ENCODE measurements at regions not wholly inside any gene's neighbourhood (a gene's known extent, or its start where the extent isn't known, plus 50 kb on each side); places are given as distances from the start of the nearest gene placed in this dataset.
"Not testable (repeated sequence)": the region's sequence is repeated elsewhere in the genome, so short reads cannot be mapped to it uniquely, and the experiment has no call there.

GRCh38 chr14:40219032-40219431, 786.8 kb upstream of the FBXO33 start:
- Histone ChIP-seq H3K4me1 (ENCODE audit: control insufficient read depth, insufficient read depth, low read length) (no peaks in the 10 kb centered on the region), H3K27me3 (ENCODE audit: control insufficient read depth, insufficient read depth) (no peaks in the 10 kb centered on the region), H3K27ac (ENCODE audit: low read length) (no peak overlapping the region), H3K9me3 (ENCODE audit: control insufficient read depth, low read length) (no peaks in the 10 kb centered on the region), H3K4me3 (ENCODE audit: low read length) (no peak overlapping the region)
- no peak for DNase-seq
- ATAC-seq, result no peak
- 71% methylated on average over 3 of the region's 3 CpGs for WGBS
- intact Hi-C loops (cut with DNase I), result no loop called here

- ATAC-seq (no peak), DNase-seq (no peak)
- 77% methylated on average over 6 of the region's 6 CpGs for WGBS
- no peaks in the 10 kb centered on the region for H3K27me3 ChIP-seq (ENCODE audit: control insufficient read depth, insufficient read depth)
- intact Hi-C loops (cut with DNase I), result no loop called here
- no peak overlapping the region for H3K27ac ChIP-seq (ENCODE audit: low read length)
- no peak overlapping the region for H3K4me3 ChIP-seq (ENCODE audit: low read length)
- H3K9me3 ChIP-seq (ENCODE audit: control insufficient read depth, low read length), result no peaks in the 10 kb centered on the region
- no peaks in the 10 kb centered on the region for H3K4me1 ChIP-seq (ENCODE audit: control insufficient read depth, insufficient read depth, low read length)
Measured at GRCh38 chr14:40218282-40218941, 786.2 kb upstream of the FBXO33 start.

DNA sequence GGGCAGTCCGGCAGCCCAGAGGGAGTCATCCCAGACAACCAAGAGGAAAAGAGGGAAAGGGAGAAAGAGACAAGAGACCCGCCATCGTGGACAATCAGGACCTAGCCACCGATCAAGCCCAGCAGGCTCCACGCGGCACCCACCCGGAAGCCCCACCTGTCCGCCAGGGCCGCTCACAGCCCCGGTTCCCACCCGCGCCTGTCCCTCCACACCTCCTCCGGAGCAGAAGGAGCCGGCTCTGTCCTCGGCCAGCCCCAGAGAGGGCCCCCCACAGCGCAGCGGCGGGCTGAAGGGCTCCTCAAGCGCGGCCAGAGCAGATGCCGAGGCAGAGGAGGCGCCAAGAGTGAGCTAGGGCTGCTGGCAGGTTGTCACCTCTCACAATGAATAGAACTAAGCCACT, 784.7 kb upstream of the FBXO33 start:
- Histone ChIP-seq H3K4me1 (ENCODE audit: control insufficient read depth, insufficient read depth, low read length) (no peaks in the 10 kb centered on the region), H3K27me3 (ENCODE audit: control insufficient read depth, insufficient read depth) (no peaks in the 10 kb centered on the region), H3K9me3 (ENCODE audit: control insufficient read depth, low read length) (no peaks in the 10 kb centered on the region), H3K4me3 (ENCODE audit: low read length) (no peak overlapping the region), H3K27ac (ENCODE audit: low read length) (no peak overlapping the region)
- ATAC-seq, result no peak
- 95% methylated on average over 22 of the region's 22 CpGs for WGBS
- intact Hi-C loops (cut with DNase I), result no loop called here
- DNase-seq, result peak in 1 of 3 donors; percentile 41

DNA sequence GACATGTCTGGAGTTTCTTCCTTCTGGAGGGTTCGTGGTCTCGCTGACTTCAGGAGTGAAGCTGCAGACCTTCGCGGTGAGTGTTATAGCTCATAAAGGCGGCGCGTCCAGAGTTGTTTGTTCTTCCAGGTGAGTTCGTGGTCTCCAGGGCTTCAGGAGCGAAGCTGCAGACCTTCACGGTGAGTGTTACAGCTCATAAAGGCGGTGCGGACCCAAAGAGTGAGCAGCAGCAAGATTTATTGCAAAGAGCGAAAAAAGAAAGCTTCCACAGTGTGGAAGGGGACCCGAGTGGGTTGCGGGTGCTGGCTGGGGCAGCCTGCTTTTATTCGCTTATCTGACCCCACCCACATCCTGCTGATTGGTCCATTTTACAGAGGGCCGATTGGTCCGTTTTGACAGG, 784.2 kb upstream of the FBXO33 start:
- H3K4me3 ChIP-seq (ENCODE audit: low read length); intact Hi-C loops (cut with DNase I); DNase-seq; H3K9me3 ChIP-seq (ENCODE audit: control insufficient read depth, low read length); H3K27me3 ChIP-seq (ENCODE audit: control insufficient read depth, insufficient read depth); H3K27ac ChIP-seq (ENCODE audit: low read length); ATAC-seq; H3K4me1 ChIP-seq (ENCODE audit: control insufficient read depth, insufficient read depth, low read length): not testable (repeated sequence)
- 89% methylated on average over 18 of the region's 18 CpGs for WGBS

GRCh38 chr14:40213701-40214100, 781.5 kb upstream of the FBXO33 start:
- H3K4me3 ChIP-seq (ENCODE audit: low read length), result no peak overlapping the region
- H3K27ac ChIP-seq (ENCODE audit: low read length), result no peak overlapping the region
- H3K4me1 ChIP-seq (ENCODE audit: control insufficient read depth, insufficient read depth, low read length), result no peaks in the 10 kb centered on the region
- intact Hi-C loops (cut with DNase I), result no loop called here
- no peak for DNase-seq
- no peak for ATAC-seq
- H3K9me3 ChIP-seq (ENCODE audit: control insufficient read depth, low read length), result no peaks in the 10 kb centered on the region
- H3K27me3 ChIP-seq (ENCODE audit: control insufficient read depth, insufficient read depth), result no peaks in the 10 kb centered on the region

DNA sequence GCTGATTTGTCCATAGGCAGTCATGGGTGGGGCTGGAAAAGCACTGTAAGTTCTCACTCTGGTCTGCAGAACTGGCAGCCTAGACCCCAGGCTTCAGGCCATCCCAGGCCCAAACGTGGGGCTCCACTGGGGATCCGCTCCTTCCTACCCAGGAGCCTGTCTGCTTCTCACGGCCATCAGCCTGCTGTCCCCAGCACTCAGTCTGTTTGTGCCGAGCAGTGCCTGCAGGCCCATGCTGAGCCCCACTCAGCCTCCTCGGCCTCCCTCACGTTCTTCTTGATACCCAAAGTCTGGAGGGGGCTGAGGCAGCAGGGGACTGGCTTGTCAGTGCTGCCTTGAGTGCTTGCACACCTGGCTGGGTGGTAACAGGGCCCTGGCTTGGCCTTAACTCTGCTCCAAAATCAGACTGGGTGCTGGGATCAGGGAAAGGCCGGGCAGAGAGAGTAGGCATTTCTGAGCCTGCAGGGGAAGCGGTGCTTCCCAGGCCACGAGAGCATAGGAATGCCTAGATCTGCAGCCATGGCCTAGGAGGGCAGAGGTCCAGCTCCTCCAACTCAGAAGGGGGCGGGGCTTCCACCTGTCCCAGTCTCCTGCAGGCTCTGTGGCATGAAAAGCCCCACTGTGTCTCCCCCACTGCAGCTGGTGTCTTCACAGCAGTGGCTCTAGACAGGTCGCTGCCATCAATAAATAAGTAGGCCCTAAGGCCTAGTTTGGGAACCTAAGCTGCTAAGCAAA, 772.4 kb upstream of the FBXO33 start:
- intact Hi-C loops (cut with DNase I), result no loop called here
- peak in 1 of 2 donors; percentile 22 for ATAC-seq
- Histone ChIP-seq H3K4me1 (ENCODE audit: control insufficient read depth, insufficient read depth, low read length) (no peaks in the 10 kb centered on the region), H3K27me3 (ENCODE audit: control insufficient read depth, insufficient read depth) (no peaks in the 10 kb centered on the region), H3K4me3 (ENCODE audit: low read length) (no peak overlapping the region), H3K9me3 (ENCODE audit: control insufficient read depth, low read length) (no peaks in the 10 kb centered on the region), H3K27ac (ENCODE audit: low read length) (no peak overlapping the region)
- DNase-seq, result peak in 2 of 3 donors; percentile 20 to 28
- WGBS, result 79% methylated on average over 11 of the region's 11 CpGs

GRCh38 chr14:40199101-40199500, 766.9 kb upstream of the FBXO33 start:
- H3K4me1 ChIP-seq (ENCODE audit: control insufficient read depth, insufficient read depth, low read length), result no peaks in the 10 kb centered on the region
- intact Hi-C loops (cut with DNase I), result no loop called here
- DNase-seq, result no peak
- H3K4me3 ChIP-seq (ENCODE audit: low read length), result no peak overlapping the region
- WGBS, result 44% methylated on average over 1 of the region's 1 CpG
- H3K27me3 ChIP-seq (ENCODE audit: control insufficient read depth, insufficient read depth), result no peaks in the 10 kb centered on the region
- ATAC-seq, result no peak
- no peak overlapping the region for H3K27ac ChIP-seq (ENCODE audit: low read length)
- no peaks in the 10 kb centered on the region for H3K9me3 ChIP-seq (ENCODE audit: control insufficient read depth, low read length)

- WGBS, result 86% methylated on average over 2 of the region's 2 CpGs
- DNase-seq, result no peak
- no peaks in the 10 kb centered on the region for H3K9me3 ChIP-seq (ENCODE audit: control insufficient read depth, low read length)
- no peaks in the 10 kb centered on the region for H3K4me1 ChIP-seq (ENCODE audit: control insufficient read depth, insufficient read depth, low read length)
- no peaks in the 10 kb centered on the region for H3K27me3 ChIP-seq (ENCODE audit: control insufficient read depth, insufficient read depth)
- no peak for ATAC-seq
- H3K27ac ChIP-seq (ENCODE audit: low read length), result no peak overlapping the region
- H3K4me3 ChIP-seq (ENCODE audit: low read length), result no peak overlapping the region
- intact Hi-C loops (cut with DNase I), result no loop called here
Measured at GRCh38 chr14:40197344-40197743, 765.1 kb upstream of the FBXO33 start.

GRCh38 chr14:40188006-40188405, 755.8 kb upstream of the FBXO33 start:
- Histone ChIP-seq H3K4me3 (ENCODE audit: low read length) (no peak overlapping the region), H3K27me3 (ENCODE audit: control insufficient read depth, insufficient read depth) (no peaks in the 10 kb centered on the region), H3K9me3 (ENCODE audit: control insufficient read depth, low read length) (no peaks in the 10 kb centered on the region), H3K4me1 (ENCODE audit: control insufficient read depth, insufficient read depth, low read length) (no peaks in the 10 kb centered on the region), H3K27ac (ENCODE audit: low read length) (no peak overlapping the region)
- DNase-seq (no peak), ATAC-seq (no peak)
- 67% methylated on average over 3 of the region's 3 CpGs for WGBS
- intact Hi-C loops (cut with DNase I), result no loop called here

DNA sequence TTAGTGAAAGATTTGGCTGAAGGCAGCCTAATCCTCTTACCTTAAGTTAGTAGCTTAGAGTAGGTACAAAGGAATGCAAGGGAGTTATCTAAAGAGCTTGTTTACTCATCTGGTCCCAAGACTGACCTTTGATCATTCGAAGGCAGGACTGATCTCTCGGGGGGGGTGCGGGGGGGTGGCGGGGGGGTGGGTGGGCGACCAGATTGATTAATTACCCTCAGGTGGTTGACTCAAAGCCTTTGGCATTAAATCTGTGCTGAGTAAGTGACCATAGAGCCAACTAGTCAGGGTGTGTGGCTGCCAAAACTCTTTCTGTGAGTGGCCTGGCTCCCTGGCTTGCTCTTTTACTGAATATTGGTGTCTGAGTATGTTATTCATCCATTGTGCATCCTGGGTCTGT, 731.9 kb upstream of the FBXO33 start:
- intact Hi-C loops (cut with DNase I), result no loop called here

GRCh38 chr14:40139657-40140056, 707.4 kb upstream of the FBXO33 start:
- no peaks in the 10 kb centered on the region for H3K4me1 ChIP-seq (ENCODE audit: control insufficient read depth, insufficient read depth, low read length)
- intact Hi-C loops (cut with DNase I), result no loop called here
- no peak overlapping the region for H3K27ac ChIP-seq (ENCODE audit: low read length)
- DNase-seq, result no peak
- no peak overlapping the region for H3K4me3 ChIP-seq (ENCODE audit: low read length)
- H3K27me3 ChIP-seq (ENCODE audit: control insufficient read depth, insufficient read depth), result no peaks in the 10 kb centered on the region
- no peak for ATAC-seq
- no peaks in the 10 kb centered on the region for H3K9me3 ChIP-seq (ENCODE audit: control insufficient read depth, low read length)

More for the DNA sequence above, 731.9 kb upstream of the FBXO33 start:
- 47% methylated on average over 5 of the region's 5 CpGs for WGBS
- Histone ChIP-seq H3K27me3 (ENCODE audit: control insufficient read depth, insufficient read depth) (no peaks in the 10 kb centered on the region), H3K27ac (ENCODE audit: low read length) (no peak overlapping the region), H3K4me3 (ENCODE audit: low read length) (no peak overlapping the region), H3K9me3 (ENCODE audit: control insufficient read depth, low read length) (no peaks in the 10 kb centered on the region), H3K4me1 (ENCODE audit: control insufficient read depth, insufficient read depth, low read length) (no peaks in the 10 kb centered on the region)
- DNase-seq, result no peak
- ATAC-seq, result no peak

Measured in right cardiac atrium (tissue), 5 donors.